HG03575 (cell line): ENCODE measurements at regions not wholly inside any gene's neighbourhood (a gene's known extent, or its start where the extent isn't known, plus 50 kb on each side); places are given as distances from the start of the nearest gene placed in this dataset.
"Not testable (repeated sequence)": the region's sequence is repeated elsewhere in the genome, so short reads cannot be mapped to it uniquely, and the experiment has no call there.

Source experiments
- ATAC-seq: cut with Tn5 transposase; IDR thresholded peaks from one replicate; pipeline ENCODE4 v1.9.1; 2021; ENCODE audit not compliant: unreplicated experiment, insufficient number of reproducible peaks, low FRiP score; ENCODE audit errors: extremely low read depth

DNA sequence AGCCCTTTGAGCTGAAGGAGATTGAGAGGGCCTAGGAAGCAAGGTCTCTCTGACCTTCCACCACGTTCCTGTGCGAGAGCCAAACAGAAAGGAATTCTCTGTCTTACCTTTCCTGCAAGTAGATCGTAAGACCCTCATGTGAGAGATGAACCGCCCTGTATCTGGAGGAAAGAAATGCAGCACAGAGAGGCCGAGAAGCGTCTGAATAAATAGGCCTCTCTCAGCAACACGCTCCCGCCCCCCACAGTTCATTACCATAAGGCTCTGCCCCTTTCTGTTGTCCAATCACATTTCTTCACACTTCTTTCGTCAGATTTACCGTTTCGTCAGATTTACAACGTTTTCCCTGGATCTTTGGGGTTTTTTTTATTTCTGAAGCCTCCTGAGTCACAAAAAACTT is 90.3 kb downstream of the BLID start:
- no peak for ATAC-seq

DNA sequence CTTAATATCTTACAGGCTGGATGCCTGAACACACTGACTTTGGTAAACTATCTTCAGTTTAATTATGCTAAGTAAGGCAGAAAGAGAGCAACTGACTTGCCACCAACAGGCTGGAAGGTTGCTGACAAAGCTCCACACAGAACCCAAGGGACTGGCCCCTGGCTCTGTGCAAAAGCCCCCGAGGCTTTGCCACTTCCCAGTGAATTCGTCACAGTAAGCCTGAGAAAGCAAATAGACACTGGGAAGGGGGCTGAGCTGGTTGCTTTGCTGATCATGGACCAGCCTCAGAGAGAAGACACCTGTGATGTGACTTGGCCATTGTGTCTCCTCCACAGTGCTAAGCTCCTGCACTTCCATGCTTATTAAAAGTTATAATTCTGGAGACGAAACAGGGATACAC is 91.7 kb downstream of the BLID start:
- no peak for ATAC-seq

DNA sequence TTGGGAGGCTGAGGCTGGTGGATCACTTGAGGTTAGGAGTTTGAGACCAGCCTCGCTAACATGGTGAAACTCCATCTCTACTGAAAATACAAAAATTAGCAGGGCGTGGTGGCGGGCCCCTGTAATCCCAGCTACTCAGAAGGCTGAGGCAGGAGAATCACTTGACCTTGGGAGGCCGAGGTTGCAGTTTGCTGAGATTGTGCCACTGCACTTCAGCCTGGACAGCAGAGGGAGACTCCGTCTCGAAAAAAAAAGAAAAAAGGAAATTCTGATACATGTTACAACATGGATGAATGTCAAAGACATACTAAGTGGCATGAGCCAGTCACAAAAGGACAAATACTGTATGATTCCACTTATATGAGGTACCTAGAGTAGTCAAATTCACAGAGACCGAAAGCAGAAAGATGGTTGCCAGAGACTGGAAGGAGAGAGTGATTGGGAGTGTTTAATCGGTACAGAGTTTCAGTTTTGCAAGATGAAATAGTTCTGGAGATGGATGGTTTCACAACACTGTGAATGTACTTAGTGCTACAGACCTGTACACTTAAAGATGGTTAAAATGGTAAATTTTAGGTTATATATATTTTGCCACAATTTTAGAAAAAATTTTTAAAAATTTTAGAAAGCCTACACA is 92.3 kb downstream of the BLID start:
- no peak for ATAC-seq

DNA sequence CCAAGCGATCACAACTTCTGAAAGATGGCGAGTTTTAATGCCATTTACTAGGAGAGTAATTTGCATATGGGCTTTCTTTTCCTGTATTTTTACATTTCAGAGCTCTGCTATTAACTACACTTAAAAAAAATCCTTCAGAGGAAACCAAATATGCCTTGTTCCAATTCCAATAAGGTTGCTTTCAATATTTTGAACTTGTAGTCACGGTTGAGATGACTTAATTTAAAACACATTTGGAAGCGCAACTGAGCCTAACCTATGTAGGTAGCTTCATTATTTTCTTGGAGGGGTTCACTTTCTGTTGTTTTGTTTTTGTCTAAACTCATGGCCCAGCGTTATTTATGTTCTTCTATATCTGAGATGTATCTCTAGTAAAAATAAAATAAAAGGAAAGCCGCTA is 93.4 kb downstream of the BLID start:
- ATAC-seq: no peak

DNA sequence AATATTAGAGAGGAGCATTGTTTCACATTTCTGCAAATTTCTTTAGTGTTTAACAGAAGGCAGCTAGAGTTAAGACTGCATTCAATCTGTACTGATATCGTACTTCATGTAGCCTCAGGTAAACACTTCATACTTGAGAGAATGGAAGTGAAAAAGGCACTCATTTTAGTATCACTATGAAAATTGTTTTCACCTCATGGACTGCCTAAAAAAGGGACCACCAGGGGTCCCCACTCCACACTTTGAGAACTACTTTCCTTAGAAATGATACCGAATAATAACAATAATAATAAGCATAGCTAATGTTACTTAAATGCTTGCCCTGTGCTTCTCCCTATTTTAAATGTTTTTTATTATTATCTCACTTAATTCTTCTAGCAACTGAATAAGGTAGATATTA is 95.1 kb downstream of the BLID start:
- no peak for ATAC-seq

DNA sequence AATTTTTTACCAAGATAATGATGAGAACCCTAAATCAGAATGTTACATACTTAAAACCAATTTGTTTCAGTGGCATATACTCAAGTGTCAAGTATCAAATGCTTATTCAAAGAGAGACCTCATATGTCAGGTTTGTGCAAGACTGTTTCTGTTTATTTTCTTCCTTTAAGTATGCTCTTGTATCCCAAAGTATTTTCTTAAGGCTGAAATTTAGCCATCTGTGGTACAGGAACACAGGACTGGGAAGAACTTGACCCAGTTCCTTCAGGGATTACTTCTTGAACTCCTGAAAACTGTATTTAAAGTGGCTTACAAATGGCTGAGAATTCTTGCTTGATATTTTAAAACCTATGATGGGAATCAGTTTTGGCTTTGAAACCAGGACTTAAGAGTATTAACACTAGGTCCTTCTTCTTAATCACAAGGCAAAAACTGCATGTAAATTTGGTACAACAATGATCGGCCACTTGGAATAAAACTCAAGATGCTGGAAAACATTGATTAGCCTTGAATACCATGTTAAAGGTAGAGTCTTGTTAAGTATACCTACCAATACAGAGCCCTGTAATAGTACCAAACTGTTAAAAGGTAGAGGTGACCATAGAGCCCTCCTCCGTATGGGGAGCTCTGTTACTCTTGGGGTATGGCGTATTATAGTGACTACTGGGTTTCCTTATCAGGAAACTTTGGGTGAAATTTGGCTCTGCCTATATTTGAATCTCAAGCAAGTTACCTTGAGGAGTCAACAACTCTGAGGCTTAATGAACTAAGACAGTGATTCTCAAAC is 95.9 kb downstream of the BLID start:
- ATAC-seq: no peak

DNA sequence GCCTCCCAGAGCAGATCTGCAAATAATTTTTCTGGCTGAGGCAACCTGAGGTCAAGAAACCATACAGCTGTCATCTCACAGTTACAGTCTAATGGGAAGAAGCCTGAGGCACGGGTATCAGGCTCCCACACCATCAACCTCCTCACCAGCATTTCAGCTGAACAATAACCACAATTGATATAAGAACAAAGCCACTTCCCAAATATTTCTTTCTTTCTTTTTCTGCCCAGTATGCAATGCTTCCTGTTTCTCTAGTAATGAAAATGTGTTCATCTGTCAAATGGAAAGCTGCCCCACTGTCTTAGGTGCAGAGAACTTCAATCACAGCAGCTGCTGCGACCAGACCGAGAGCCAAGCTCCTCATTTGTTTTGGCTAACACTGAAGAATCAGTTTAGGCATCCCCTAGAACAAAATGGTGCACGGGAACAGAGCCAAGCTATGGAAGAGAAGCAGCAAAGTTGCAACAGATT is 108.4 kb downstream of the BLID start:
- no peak for ATAC-seq

DNA sequence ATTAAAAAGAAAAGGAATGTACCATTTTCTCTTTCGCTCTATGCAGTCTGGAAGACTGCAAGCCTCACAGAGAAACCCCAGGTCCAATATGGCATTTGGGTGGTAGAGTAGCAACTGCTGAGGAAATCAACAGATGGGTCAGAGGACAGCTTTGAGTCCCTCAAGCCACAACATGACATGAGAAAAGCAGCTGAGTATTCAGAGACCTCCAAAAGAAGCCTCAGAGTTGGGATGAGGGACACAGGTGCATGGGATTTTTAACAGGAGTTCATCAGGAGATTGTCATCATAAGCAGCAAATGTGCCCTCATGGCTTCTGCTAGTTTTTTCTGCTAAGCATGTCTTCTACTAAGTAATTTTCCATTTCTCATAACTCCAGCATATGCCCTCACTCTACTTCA is 111.6 kb downstream of the BLID start:
- no peak for ATAC-seq

DNA sequence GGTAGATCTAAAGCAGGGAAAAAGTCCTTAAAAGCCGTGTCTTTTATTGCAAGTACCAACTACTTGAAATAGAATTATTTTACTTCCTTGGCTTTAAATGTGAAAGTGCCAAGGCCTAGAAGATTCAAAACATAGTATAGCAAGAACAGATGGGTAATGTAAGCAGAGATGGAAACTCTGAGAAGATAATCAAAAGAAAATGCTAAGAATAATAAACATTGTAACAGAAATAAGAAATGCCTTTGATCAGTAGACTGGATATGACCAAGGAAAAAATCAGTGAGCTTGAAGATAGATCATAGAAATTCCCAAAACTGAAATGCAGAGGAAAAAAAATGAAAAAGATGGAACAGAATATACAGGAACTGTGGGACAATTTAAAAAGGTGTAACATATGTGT is 113.1 kb downstream of the BLID start:
- ATAC-seq: no peak

DNA sequence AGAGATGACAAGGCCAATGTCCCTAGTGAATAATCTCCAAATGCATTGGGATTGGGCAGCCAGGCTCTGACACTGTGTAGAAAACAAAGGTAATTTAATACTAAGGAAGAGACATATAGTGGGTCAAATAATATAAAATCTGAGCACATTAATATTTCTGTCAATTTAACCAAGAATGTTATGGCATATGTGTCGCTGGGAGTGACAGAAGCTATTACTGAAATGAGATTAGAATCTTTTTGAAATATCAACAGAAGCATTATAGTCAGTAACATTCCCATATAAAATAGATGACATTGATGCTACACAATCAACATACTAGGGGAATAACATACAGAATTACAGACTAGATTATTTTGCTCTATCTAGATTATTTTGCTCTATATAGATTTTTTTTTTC is 114.0 kb downstream of the BLID start:
- no peak for ATAC-seq

DNA sequence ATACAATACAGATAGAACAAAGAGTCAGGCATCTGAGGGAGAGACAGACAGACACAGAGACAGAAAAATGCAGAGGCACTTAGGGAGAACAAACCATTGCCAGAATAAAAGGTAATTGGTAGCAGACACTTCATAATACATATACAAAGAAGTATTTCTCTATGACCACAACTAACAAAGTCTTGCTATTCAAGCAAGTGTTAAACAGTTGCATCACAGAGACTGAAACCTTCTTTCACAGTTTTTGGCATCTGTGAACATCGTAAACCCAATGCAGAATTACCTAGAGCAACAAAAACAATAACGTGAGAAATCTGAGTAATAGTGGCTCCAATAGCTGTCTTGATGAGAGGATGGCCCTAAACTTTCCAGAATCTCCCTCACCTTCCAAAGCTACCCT is 116.4 kb downstream of the BLID start:
- ATAC-seq: no peak

DNA sequence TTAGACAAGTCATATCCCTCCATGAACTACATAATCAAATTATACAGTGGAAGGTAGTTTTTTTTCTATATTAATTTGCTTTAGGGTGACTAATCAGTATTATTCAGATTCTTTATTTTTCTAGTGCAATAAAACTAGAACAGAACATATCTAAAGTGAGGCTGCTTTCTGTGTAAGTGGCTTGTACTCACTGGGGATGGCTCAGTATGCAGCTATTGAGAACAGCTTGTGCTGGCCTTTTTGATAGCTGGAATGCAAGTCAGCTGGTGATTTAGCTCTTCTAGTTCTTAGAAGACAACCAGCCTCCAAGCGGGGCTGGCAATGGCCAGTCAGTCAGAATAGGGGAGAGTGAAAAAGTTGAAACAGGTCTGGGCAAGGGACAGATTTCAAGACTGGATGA is 119.4 kb downstream of the BLID start:
- no peak for ATAC-seq

DNA sequence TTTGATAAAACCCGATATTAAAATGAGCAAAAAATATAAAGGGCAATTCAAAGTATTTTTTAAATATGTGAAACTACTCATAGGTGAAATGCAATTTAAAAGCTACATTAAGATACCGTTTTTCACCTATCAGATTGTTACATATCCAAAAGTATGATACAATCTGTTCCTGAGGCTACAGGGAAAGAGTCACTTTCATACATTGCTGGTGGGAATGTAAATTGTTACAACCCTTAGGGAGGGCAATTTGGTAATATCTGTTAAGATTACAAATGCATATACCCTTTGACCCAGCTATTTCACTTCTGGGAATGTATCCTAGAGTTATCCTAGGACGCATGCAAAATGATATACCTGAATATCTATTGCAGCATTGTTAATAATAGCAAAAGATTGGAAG is 132.1 kb downstream of the BLID start:
- ATAC-seq: no peak

DNA sequence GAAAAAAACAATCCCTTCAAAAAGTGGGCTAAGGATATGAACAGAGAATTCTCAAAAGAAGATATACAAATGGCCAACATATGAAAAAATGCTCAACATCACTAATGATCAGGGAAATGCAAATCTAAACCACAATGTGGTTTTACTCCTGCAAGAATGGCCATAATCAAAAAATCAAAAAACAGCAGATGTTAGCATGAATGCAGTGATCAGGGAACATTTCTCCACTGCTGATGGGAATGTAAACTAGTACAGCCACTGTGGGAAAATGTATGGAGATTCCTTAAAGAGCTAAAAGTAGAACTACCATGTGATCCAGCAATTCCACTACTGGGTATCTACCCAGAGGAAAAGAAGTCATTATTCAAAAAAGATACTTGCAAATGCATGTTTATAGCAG is 138.1 kb downstream of the BLID start:
- not testable (repeated sequence) for ATAC-seq

DNA sequence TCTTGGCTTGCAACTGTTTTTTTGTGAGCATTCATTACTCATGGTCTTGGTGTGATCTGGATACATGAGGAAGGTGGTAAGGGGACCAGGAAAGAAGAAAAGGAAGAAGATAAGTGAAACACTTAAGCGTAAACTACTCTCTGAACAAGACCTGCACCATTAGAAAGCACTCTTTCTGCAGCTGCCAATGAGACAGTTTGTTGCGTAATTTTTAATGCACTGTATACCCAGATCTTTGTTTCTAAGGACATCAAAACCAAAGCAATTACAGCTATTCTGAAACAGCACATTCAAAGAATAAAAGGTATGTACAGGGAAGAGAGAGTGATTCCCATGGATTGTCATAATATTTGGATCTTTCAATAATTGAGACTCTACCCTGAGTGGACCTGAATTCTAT is 147.4 kb downstream of the BLID start:
- ATAC-seq: no peak

DNA sequence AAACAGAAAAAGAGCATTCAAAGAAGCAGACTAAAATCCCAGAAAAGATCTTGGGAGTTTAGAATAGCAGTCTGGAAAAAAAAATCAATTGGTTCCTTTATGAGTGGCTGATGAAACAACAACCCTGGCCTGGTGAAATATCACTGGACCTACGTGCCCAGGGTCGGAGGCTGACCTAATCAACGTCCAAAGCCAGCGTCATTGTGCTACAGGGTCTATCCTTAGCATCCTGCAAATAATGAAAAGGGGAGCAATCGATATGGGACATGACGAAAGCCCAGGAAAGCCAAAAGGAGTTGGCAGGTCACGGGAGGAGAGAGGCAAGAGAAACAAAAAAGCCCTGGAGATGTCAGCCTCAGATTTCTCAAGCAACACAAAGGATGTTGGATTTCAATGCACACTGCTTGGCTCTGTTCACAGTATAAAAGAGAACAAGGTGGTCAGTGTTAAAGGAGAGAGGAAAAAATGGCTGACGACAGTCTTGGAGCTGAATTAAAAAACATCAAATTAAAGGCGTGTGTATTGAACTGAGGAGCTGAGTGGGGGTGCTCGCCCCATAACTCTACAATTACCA is 148.8 kb downstream of the BLID start:
- ATAC-seq: no peak

DNA sequence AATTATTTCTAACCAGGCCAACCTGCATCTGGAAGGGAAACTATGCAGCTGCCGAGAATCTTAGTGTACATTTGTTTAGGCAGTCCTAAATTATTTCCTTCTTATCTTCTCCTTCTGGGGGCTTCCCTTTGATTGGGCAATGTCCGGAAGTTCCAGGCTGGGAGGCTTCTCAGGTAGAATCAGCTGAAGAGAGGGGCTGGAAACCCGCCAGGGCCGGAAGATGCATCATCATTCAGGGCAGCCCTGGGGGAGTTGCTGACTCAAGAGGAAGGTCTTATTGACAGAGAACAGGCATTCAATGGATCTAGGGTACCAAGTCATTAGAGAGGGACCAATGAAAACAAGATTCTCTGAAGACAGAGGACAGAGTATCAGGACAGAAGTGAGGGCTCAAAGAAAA is 150.7 kb downstream of the BLID start:
- ATAC-seq: no peak

DNA sequence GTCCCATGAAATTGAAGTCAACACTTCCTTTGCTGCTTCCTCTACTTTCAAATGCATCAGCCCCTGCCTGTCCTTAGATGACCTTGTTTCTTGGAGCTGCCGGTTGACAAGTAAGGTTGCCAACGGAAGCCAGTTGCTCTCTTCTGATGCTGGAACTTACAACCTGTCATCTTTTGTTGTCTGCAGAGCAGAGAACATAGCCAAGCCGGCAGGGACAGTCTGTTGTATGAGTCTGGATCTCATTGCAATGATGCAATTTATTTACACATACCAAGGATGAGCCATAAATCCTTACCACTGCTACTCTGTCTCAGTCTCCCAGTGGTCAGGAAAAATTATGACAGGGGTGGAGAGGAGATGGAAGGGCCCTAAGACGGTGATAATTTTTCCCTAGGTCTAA is 151.4 kb downstream of the BLID start:
- ATAC-seq: no peak

DNA sequence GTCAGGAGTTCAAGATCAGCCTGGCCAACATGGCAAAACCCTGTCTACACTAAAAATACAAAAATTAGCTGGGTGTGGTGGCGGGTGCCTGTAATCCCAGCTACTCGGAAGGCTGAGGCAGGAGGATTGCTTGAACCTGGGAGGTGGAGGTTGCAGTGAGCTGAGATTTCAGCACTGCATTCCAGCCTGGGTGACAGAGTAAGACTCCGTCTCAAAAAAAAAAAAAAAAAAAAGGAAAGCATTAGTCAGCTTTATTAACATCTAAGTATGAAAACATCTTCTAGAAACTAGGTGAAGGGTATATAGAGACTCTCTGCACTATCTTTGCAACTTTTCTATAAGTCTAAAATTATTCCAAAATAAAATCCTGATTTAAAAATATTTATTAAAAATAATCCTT is 152.2 kb downstream of the BLID start:
- not testable (repeated sequence) for ATAC-seq

DNA sequence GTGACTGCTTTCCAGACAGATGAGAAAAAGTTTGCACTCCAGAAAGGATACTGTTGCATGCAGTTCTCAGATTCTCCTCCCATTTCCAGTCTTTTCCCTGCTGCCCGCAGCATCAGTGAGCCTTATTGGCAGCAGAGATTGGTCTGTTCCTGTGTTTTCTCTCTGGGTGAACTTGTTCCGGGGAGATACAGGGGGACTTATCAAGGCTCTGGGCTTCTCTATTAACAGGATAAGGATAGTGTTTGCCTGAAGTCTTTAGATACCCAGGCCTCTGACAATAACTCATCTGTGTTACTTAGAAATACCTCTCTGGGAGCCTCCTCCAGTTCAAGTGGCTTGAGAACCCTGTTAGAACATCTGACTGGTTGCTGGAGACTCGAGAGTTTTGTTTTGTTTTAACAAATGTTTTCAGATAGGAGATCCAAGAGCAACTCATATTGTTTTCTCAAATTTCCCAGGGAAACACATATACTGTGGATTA is 154.7 kb downstream of the BLID start:
- no peak for ATAC-seq
